T-helper 9 cell (primary cell): ENCODE measurements at regions not wholly inside any gene's neighbourhood (a gene's known extent, or its start where the extent isn't known, plus 50 kb on each side); places are given as distances from the start of the nearest gene placed in this dataset.

ENCODE experiments used
- DNase-seq: peaks from one replicate; pipeline ENCODE4 v3.0.0-alpha.2; 2020

DNA sequence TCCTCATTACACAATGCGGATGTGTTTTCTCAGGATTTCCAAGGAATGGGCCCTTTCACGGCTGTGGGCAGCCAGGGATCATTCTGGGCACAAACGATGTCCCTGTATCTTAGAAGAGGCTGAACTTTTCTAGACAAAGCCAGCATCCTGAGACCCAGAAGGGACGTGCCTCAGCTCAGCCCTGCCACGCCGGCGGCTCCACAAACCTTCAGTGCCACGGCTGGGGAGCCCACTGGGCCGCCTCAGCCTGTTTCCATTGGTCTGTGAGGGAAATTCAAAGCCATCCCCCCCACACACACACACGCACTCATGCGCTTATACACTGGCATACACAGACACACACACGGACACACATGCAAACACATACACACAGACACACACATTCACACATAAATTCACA lies 344.9 kb upstream of the MKI67 start:
- DNase-seq: no peak

DNA sequence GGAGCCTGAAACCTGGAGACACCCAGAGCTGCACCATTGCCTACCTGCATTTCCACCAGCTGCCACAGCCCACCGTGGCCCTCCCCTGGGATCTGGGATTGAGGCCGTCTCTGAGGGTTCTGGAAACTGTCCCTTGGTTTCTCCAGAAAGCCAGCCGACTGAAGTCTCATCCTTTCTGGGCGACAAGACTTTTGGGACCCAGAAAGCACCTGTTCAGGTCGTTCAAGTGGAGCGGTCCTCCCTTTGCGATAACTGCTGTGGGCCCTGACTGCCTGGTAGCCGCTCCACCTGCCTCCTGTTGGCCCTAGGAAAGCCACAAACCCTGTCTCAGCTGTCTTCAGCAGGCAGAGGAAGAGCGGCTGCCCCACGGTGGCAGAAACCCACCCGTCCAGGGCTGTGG lies 346.0 kb upstream of the MKI67 start:
- DNase-seq: no peak

DNA sequence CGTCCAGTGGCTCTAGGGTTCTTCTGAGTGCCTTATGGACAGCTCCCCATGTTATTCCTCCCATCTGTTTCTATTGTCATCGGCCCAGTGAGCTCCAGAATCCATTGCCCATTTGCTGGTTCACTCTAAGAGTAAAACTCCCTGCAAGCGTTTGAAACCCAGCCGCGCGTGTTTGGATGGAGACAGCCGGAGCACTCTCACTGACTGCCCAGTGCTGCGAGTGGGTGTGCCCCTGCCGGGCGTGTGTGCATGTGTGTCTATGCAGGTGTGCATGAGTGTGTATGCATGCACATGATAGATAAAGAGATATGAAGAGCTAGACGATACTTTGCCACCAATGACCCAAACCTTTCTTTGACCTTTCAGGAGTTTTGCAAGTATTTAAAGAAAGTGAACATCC lies 347.2 kb upstream of the MKI67 start:
- no peak for DNase-seq

DNA sequence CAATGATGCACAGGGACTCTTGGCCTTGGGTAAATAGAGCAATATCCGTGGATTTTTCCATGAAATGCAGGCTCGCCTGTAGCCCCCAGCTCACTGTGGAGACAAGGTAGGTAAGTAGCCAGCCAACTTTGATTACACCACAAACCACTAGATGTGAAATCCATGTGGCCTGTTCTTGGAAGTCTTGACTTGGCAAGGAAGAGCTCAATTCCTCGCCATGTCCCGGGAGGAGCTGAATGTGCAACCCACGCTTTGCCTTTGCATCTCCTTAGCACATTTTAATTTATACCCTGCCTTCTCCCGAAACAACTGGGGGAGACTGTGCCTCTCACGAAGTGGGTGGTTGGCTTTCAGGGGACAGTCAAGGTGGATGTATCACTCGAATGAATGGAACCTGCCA lies 347.7 kb upstream of the MKI67 start:
- no peak for DNase-seq

DNA sequence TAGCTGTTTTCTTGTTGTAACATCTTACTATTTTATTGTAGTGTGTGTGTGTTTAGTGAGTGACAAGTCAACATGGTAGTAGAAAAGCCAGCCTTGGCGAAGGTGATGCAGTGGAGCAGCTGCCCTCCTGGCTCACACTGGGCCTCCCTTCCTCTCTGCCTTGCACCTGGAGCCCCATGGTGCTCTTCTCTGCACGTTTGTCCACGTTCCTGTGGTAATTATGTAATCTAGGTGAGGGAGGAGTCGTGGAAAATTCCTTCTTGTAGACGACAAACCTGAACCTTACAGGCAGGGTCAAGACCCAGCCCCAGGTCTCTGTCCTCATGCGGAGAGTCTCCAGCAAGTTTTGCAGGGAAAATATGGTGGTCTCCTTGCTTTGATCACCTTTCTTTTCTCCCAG lies 348.3 kb upstream of the MKI67 start:
- DNase-seq: no peak

DNA sequence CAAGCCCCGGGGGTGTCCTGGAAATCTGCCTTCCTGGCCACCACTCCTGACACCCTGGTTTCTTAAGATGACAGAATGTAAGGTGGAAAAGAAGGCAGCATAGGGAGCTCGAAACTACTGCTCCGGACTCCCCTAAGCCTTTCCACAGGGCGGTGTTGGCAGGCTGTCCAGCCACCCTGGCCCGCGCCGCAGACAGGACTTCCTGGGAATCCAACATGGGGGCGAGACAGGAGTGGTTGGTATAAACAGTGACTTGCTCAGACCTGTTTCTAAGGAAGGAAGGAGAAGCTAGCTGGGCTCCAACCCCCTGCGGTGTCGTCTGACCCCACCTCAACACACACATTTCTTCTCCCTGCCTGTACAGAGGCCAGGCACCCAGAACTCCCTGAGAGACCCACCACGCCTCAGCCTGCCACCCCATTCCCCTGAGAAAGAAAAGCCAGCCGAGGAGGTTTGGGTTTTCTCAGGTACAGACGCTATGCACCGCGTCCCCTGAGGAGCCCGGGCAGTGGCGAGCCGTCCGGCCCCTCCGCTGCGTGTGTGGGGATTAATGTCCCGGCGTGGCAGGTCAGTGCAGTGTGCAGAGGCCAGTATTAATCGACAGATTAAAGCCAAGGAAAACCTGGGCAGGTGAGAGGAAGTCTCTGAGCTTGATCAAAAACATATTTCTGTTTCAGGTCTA lies 349.6 kb upstream of the MKI67 start:
- no peak for DNase-seq

DNA sequence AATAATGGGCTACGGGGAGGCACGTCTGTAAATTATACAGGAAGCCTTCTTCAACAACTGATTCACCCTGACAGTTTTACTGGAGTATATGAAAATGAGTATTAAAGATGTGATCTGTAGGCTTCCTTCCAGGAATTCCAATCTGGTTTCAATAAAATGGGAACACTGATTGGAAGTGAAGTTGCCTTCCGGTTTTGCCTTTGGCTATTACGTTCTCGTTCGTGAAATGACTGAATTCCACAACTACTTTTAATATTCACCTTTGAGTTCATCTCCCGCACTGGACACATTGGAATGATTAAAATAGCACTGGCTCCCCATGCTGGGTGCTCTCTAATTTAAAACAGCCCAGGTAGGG lies 350.1 kb upstream of the MKI67 start:
- DNase-seq: no peak

DNA sequence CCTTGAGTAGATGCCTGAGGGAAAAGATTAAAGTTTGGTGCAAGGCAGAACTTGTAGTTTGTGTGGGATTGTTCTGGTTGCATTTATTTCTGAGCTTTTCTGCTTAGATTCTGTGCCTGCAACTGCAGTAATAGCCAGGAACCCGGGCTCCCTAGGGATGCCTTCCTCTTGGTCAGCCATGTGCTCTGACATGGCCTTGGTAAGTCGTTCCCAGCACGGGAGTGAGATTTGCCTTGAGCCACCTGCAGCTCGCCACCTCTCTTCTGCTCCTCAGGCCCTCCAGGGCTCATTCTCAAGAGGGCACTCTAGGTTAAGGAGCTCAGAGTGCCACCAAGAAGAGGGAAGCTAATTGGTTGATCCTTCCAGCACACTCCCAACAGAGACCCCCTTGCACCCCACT lies 350.6 kb upstream of the MKI67 start:
- no peak for DNase-seq

DNA sequence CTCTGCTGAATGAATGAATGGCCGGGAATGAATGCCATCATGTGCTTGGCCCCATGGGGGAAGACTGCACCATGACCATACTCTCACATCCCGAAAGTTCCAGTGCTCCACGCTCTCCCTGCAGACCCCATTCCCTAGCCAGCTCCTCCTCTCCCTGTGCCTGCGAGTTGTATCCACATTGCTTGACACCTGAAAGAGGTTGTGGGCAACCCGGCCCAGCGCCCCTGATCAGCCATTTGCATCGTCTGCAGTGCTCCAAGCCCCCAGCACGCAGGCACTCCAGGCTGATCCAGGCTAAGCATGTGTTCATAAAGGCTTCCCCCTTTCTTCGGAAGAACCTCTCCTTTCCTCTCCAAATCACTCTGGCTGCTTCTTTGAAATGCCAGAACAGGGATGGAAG lies 354.4 kb upstream of the MKI67 start:
- DNase-seq: no peak

DNA sequence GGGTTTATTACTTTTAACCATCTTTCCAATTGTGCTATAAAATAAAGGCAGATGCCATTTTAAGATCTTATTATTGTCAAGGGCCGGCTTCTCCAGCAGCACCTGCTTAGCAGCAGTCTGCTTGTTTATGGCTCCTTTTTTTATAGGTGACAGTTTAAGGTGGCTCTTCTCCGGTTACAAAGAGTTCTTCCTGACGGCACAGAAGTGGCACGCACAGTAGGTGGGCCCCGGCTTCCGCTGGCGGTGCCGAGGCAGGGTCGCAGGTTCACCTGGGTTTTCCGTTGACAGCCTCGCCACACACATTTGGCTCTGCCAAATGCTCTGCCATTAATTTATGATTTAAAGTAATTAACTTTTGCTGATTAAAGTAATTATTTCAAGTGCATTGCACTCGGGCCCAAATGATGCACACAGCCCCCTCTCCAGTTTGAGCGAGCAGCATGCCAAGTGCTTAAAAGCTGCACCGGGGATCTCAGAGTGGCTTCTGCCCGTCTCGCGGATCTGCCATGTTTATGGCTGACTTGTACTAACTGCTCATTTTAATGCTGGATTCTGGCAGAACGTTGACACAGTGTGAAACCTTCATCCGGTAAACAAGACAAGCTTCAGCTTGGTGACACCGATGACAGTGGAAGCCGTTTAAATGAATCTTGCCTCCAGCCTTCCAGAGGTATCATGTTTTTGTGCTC lies 355.1 kb upstream of the MKI67 start:
- DNase-seq: no peak

DNA sequence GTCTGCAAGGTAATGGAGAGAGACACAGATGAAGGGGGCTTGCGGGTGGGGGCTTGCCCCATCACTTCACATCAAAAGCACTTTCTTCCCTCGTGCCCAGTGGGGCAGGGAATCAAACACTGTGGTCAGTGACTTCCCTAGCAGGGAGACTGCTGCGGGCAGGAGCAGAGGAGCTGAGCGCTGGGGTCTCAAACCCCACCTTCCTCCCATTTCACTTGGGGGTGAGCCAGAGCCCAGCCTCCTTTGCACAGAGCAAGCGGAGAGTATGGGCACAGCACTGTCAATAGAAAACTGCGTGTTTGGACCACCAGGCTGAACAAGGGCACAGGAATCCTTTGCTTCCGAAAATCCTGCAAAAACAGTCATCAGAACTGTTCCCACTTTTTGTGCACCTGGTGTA lies 355.8 kb upstream of the MKI67 start:
- DNase-seq: no peak

DNA sequence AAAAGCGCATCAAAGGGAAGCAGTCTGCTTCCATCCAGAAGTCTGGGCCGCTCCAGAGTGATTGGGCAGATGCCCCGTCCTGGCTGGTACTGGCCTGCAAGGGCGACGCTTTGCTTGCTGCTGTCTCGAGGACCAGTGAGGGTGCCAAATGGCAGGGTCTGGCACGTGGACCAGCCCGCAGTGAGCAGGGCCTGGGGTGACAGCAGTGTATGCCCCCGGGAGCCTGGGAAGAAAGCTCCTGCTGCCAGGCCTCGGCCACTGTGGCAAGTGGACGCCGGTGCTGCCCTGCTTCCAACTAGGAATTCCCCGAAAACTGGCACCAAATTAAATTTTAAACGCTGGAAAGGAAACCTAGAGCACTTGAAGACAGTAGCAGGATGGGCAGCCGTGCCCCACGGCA lies 357.0 kb upstream of the MKI67 start:
- no peak for DNase-seq

DNA sequence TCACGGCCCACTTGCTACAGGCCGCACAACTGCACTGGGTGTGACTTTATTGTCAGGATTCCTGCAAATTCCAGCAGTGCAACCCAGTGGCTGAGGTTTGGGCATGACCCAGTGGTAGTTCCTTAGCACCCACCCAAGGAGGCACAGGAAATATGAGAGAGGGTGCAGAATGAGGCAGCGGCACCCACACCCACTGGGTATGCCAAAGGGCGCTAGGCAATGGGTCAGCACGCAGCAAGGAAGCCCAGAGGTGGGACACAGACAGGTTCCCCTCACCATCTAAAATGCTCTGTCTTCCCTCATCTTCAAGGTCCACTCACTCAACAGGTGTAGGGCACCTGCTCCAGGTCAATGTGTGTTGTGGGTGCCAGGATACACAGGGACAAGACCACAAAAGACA lies 357.8 kb upstream of the MKI67 start:
- DNase-seq: no peak

DNA sequence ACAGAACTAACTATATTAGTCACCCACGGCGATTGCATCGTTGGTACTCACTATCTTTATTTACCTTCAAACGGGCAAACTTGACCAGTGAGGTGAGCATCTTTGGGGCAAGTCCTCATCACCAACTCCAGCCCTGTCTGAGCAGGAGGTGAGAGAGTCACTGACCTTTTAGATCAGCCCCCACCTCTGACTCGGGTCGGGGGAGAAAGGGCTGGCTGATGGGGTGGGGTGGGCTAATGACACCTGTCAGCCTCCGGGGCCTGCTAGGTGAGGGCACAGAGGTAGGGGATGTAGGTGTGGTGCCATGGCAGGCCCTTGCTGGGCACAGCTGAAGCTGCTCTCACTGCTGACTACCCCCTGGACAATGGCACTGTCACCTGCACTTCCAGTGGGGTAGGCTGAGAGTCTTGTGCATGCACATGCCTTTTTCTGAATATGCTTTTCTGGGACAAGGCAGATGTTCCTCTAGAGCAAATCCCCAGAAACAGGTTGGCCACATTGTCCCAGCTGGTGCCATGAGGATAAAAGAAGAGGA lies 359.5 kb upstream of the MKI67 start:
- no peak for DNase-seq

DNA sequence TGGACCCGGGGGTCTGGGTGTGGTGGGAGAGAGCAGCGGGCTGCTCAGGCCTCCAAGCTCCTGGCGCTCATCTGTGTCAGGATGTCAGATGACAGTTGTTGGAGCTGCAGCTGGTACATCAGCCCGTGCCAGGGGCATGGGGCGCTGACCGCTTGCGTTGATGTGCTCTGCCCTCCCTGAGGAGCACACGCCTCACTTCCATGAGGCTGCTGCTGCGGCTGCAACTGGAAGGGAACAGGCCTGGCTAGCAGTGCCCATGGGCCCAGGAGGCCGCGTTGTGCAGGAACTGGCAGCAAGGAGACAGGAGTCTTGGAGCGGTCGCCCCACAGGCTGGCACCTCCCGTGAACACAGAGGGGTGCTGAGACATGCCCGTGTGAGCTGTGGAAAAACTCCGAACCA lies 361.3 kb upstream of the MKI67 start:
- no peak for DNase-seq

DNA sequence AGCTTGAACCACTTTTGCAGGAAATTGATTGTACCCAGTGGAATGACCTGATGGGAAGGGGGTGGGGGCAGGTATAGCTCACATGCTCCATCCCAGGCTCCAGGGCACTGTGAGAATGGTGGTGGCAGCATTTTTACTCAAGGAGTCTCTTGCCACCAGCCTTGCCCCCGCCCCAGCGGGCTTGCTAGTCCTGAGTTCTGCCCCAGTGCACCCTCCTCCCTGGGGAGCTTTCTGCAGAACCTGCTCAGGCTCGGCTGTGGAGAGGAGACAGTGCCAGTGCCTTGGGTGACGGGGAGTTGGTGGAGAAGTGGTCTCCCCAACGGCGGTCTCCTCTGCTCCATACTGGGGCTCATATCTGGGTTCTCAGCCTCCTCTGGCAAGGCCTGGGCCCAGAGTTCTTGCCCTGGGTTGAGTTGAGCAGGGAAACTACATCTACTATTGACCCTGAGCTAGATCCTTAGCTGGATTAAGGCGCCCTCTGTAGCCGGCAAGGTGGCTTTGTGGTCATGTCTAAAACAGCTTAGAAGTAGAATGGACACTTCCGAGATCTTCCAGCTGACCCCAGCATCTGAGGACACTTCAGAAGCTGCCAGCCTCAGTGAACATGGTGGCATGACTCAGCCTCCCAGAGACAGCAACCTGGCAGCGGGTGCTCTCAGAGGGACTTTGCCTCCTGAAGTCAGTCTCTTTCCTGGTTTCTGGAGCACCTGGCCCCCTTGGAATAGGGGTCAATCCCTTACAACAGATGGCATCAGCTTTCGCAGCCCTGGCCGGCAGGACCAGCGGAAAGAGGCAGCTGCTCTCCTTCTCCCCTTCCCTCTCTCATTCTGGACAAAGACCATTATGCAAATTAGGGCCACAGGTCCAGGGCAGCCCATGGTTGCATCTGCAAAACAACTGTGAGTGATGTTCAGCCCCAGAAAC lies 363.4 kb upstream of the MKI67 start:
- DNase-seq: no peak

DNA sequence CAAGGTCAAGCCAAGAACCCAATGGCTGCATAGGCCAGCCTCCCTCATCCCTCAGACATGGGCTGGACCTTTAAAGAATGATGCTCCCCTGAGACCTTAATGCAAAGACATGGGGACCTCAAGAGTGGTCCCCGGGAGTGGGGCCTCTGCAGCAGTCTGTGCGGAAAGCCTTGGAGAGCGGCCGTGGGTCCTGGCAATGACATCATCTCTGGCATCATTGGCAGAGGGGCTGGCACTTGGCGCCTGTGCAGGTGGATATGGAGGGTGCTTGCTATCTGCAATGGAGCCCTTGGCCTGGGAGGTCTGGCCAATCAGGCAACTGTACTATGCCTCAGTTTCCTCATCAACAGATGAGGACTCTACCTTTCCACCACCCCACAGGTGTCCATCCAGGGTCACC lies 365.5 kb upstream of the MKI67 start:
- no peak for DNase-seq

DNA sequence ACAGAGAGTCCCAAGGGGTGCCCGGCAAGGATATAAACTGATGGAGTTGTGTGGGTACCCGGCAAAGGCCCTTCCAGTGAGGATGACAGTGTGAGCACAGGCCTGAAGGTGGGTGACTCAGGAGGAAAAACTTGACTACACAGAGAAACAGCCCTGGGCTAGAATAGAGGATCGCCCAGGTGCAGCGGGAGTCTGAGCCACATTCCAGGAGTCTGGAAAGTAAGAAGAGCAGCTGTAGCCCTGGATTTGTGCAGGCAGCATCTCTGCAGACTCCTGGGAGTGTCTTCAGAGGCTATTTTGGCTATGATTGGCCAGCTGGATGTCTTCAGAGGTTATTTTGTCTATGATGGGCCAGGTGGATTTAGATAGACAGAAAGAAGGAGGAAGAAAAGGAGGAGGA lies 367.6 kb upstream of the MKI67 start:
- DNase-seq: no peak

DNA sequence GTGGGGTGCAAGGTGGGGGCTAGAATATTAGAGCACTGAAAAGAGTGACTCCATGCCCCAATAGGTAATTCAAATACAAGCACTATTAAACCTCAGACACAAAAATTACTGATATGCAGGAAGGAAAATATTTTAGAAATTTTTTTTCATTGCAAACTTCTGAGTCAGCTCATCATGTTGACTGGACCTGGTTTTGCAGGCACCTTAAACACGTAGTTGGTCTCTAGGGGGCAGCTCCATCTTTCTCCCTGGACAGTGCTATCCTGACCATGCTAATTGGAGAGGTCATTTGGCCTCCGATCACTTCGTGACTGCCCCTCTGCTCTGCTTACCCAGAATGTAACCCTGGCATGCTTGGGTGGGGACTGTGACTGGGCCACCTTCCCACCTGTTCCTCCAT lies 368.4 kb upstream of the MKI67 start:
- no peak for DNase-seq

DNA sequence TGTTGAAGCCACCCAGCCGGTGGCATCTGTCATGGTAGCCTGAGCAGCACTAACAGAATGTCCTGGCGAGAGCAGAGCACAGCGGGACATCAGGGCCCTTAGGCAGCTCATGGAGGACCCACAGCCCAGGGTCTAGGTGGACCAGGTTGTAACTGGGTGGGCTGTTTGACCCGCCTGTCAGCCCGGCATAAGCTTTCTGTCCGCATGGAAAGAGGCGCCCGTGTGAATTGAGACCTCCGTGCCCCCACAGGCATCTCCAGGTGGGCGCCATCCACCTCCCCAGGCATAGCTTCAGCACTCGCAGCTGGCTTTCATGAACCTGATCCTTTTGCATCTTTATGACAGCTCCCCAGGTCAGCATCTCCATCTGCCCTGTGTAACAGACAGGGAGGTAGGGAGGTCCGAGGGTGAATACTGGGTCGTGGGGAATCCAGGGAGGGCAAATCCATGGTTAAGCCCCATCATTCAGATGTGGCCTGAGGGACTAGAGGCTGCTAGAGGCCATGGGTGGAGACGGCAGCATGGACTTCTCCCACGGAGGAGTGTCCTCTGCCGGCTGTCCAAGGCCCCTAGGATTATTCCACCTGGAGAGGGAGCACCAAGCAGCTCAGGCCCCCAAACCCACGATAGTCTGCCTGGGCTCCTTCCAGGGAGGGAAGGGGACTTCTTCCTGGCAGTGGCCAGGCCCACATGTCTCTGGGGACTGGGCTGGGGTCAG lies 371.6 kb upstream of the MKI67 start:
- DNase-seq: no peak

DNA sequence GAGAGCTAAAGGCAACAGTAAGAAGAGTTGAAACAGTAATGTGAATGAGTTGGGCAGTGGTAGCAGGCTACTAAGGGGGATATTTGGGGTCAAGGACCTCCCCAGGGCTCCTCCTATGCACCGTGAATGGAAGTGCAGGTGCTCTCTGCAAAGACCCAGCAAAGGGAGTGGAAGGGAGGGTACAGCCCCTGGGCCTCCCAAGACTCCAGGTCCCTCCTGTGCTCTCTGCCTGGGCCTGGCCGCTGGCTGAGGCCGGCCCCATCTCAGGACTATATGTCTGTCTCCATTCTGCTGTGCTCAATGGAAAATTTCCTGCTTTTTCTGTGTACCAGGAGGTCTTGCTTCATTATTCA lies 372.1 kb upstream of the MKI67 start:
- DNase-seq: no peak

DNA sequence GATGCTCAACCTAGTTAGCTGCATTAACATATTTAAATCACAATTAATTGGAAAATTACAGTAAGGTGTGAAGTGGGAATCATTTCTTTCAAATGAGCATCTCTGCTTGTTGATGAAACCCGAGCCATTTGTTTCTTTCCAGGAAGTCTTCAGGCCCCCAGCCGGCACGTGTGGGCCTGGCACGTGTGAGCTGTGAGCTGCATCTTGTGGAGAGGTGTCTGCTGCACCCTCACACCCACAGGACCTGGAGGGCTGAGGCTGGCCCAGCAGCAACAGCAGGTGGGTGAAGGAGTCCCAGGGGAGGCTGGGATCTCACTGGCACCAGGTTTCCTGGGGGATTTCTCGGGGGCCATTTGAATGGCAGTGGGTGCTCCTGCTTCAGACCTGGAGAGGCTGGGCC lies 372.5 kb upstream of the MKI67 start:
- no peak for DNase-seq

DNA sequence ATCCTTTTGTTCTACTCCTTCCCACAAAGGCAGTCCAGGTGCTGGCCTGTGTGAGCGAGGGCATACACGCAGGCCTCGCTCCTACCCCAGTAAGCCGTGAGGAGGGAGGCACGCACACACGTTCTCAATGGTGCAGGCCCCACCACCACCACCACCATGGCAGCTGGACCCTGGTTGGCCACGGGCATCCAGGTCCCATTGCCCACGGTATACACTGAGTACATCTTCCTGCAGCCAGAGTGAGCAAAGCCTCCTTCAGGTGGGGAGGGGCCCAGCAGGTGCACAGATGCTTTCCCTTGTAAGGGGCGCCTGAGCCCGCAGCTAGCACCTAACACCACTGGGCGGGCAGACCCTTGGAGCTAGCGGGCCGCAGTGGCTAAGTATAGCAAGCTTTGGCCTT lies 373.3 kb upstream of the MKI67 start:
- no peak for DNase-seq
